Colonic mucosa (tissue), 4 donors: ENCODE measurements at regions not wholly inside any gene's neighbourhood (a gene's known extent, or its start where the extent isn't known, plus 50 kb on each side); places are given as distances from the start of the nearest gene placed in this dataset.

Experiments
- DNase-seq: peaks from one replicate; pipeline ENCODE4 v3.0.0-alpha.2; 2020
- H3K27ac ChIP-seq: fragments of 200-600 bp; one replicate; pipeline ENCODE4 v1.8.0; 2021
- H3K27me3 ChIP-seq: fragments of 200-600 bp; one replicate; pipeline ENCODE4 v1.8.0; 2021
- H3K36me3 ChIP-seq: fragments of 200-600 bp; one replicate; pipeline ENCODE4 v1.8.0; 2021
- H3K4me1 ChIP-seq: fragments of 200-600 bp; one replicate; pipeline ENCODE4 v1.8.0; 2021; ENCODE audit warnings: mild to moderate bottlenecking
- H3K4me3 ChIP-seq: fragments of 200-600 bp; one replicate; pipeline ENCODE4 v1.8.0; 2021
- H3K9ac ChIP-seq, 2 donors: one replicate each; pipeline ENCODE4 v1.7.0; 2013; ENCODE audit warnings: control low read depth in 2 of 2, low read depth in 2 of 2, low read length in 2 of 2
- H3K9me3 ChIP-seq: fragments of 200-600 bp; one replicate; pipeline ENCODE4 v1.8.0; 2021
- intact Hi-C: fragments of 100-400 bp; cut with DNase I; formaldehyde crosslinking; loops from one replicate; pipeline ENCODE4 v1.14.1; 2022
- TF ChIP-seq, protein P1 (sequence below): fragments of 200-600 bp; IDR thresholded peaks from one replicate; pipeline ENCODE4 v1.8.0; 2022; ENCODE audit warnings: antibody characterized with exemption, mild to moderate bottlenecking
- donor health status: healthy.
- donor health status: DM: no; HTN: no; CAD: no.
- donor health status: DM: no; HTN: no; CAD: no.

DNA sequence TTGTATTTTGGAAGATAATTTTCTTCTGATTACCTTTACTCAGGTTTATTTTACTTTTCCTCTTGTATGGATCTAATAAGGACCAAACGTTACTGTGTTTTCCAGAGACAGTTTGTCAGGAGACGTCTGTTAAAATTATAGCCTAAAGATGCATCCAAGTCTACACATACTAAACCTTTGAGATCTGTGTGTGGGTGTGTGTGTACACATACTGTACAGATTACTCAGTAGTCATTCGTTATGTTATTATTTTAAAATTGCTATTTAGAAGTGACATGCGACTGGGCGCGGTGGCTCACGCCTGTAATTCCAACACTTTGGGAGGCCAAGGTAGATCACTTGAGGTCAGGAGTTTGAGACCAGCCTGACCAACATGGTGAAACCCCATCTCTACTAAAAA lies 51.6 kb upstream of the CNTLN start:
- Histone ChIP-seq H3K27ac (no peak overlapping the region), H3K9ac (no peak overlapping the region), H3K4me1 (no peaks in the 10 kb centered on the region), H3K36me3 (no peaks in the 10 kb centered on the region), H3K9me3 (no peaks in the 10 kb centered on the region), H3K27me3 (no peaks in the 10 kb centered on the region), H3K4me3 (no peak overlapping the region)
- no peak for DNase-seq
- intact Hi-C loops, result no loop called here
- TF ChIP-seq, protein P1, sequence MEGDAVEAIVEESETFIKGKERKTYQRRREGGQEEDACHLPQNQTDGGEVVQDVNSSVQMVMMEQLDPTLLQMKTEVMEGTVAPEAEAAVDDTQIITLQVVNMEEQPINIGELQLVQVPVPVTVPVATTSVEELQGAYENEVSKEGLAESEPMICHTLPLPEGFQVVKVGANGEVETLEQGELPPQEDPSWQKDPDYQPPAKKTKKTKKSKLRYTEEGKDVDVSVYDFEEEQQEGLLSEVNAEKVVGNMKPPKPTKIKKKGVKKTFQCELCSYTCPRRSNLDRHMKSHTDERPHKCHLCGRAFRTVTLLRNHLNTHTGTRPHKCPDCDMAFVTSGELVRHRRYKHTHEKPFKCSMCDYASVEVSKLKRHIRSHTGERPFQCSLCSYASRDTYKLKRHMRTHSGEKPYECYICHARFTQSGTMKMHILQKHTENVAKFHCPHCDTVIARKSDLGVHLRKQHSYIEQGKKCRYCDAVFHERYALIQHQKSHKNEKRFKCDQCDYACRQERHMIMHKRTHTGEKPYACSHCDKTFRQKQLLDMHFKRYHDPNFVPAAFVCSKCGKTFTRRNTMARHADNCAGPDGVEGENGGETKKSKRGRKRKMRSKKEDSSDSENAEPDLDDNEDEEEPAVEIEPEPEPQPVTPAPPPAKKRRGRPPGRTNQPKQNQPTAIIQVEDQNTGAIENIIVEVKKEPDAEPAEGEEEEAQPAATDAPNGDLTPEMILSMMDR, result no peak

DNA sequence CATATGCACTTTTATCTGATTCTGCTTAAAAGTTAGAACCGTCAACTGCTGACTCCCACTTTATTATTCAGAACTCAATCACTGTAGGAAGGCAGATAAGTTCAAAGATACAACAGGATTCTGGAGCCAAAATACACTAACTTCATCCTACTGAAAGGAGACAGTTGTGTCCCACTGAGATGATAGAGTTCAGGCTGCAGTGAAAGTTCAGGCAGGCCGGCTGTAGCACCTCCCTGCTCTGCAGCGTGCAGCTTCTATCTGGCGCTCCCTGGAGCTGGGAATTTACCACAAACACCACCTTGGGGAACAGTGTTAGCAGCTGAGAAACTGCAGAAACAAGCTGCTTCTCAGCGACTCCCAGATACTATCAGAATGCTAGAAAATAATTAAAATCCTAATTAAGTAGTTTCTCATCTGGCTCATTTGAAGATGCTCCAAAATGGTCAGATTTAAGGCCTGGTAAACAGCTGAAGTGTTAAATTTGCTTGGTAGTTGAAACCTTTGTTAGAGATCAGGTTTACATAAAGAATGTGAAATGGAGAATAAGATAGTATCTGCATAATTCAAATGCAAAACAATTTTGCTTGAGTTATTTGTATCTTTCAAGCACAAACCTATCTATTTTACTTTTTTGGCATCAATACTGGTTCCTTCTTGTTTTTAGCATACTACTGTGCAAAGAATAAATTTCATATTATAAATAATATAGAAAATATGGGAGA lies 52.3 kb upstream of the CNTLN start:
- Histone ChIP-seq H3K36me3 (no peaks in the 10 kb centered on the region), H3K4me1 (no peaks in the 10 kb centered on the region), H3K27ac (no peak overlapping the region), H3K27me3 (no peaks in the 10 kb centered on the region), H3K9me3 (no peaks in the 10 kb centered on the region), H3K9ac (no peak overlapping the region), H3K4me3 (no peak overlapping the region)
- intact Hi-C loops, result no loop called here
- TF ChIP-seq, protein P1, result no peak
- no peak for DNase-seq

DNA sequence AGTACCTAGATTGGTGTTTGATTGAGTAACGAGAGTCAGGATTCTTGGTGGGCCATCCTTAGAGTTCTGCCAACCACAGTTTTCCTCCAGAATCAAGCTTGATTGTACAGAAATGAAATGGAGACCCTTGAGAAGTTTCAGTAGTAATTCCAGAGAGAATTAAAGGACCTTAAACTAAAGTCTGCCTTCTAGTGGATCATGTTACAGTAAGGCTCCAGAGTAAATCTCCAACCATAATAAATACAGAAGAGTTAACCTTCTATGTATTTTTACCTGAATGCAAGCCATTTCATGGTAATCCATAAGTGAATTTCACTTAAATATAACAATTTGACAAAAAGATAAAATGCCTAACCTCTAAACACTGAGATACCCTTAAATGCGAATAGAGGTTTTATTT lies 53.0 kb upstream of the CNTLN start:
- Histone ChIP-seq H3K9ac (no peak overlapping the region), H3K9me3 (no peaks in the 10 kb centered on the region), H3K4me3 (no peak overlapping the region), H3K27me3 (no peaks in the 10 kb centered on the region), H3K36me3 (no peaks in the 10 kb centered on the region), H3K4me1 (no peaks in the 10 kb centered on the region), H3K27ac (no peak overlapping the region)
- DNase-seq, result no peak
- intact Hi-C loops, result no loop called here
- TF ChIP-seq, protein P1, result no peak

DNA sequence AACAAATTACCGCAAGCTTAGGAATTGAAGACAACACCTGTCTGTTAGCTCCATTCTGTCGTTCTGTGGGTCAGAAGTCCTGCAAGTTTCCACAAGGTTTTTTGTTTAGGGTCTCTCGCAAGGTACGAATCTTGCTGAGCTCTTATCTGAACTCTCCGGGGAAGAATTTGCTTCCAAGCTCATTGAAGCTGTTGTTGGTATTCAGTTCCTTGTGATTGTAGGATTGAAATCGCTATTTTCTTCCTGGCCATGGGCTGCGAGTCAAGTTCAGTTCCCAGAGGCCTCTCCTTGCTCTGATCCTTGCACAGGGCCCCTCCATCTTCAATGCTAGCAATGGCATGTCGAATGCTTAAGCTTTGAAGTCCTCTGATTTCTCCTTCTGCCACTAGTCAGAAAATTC lies 53.5 kb upstream of the CNTLN start:
- H3K27ac ChIP-seq, result no peak overlapping the region
- no peak overlapping the region for H3K4me3 ChIP-seq
- intact Hi-C loops, result no loop called here
- H3K9ac ChIP-seq, result no peak overlapping the region
- DNase-seq, result no peak
- TF ChIP-seq, protein P1, result no peak
- no peaks in the 10 kb centered on the region for H3K9me3 ChIP-seq
- H3K4me1 ChIP-seq, result no peaks in the 10 kb centered on the region
- no peaks in the 10 kb centered on the region for H3K27me3 ChIP-seq
- no peaks in the 10 kb centered on the region for H3K36me3 ChIP-seq

DNA sequence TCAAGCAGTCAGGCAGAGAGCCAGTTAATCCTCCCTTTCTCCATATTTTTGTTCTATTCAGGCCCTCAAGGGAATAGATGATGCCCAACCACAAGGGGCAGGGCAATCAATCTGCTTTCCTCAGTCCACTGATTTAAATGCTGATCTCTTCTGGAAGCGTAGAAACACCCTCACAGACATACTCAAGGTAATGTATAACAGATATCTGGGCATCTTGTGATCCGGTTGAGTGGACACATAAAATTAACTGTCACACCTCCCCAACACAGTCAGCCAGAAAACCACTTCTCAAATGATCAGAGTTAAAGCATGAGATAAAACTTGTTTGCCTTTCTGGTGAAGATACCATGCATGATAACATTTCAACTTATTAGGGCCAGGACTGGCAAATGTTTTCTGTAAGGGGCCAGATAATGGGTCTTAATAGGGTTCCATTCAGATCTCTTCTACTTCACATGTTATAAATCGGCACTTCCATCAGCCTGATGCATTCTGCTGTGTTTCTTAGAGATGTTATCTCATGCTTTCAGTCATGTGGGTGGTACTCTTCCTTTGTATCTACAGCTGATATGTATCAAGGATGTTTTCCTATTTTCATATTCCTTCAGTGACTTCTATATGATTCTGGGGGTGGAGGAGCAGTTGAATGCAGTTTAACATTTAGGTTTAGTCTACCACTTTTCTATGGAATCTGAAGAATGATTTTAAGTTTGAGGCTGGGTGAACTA lies 58.9 kb upstream of the CNTLN start:
- intact Hi-C loops, result no loop called here
- no peaks in the 10 kb centered on the region for H3K9me3 ChIP-seq
- H3K36me3 ChIP-seq, result no peaks in the 10 kb centered on the region
- no peaks in the 10 kb centered on the region for H3K4me1 ChIP-seq
- no peak overlapping the region for H3K27ac ChIP-seq
- no peak overlapping the region for H3K9ac ChIP-seq
- H3K27me3 ChIP-seq, result no peaks in the 10 kb centered on the region
- DNase-seq, result no peak
- H3K4me3 ChIP-seq, result no peak overlapping the region
- TF ChIP-seq, protein P1, result no peak
